GM12891 (cell line): ENCODE measurements at regions not wholly inside any gene's neighbourhood (a gene's known extent, or its start where the extent isn't known, plus 50 kb on each side); places are given as distances from the start of the nearest gene placed in this dataset.

Source experiments
- POLR2A ChIP-seq: IDR thresholded peaks from 2 replicates; pipeline ENCODE4 v1.6.1; 2011; ENCODE audit warnings: low read depth, low read length, control low read depth
- POLR2AphosphoS5 ChIP-seq: IDR thresholded peaks from 2 replicates; pipeline ENCODE4 v1.6.1; 2011; ENCODE audit warnings: low read depth, low read length, control low read depth

DNA sequence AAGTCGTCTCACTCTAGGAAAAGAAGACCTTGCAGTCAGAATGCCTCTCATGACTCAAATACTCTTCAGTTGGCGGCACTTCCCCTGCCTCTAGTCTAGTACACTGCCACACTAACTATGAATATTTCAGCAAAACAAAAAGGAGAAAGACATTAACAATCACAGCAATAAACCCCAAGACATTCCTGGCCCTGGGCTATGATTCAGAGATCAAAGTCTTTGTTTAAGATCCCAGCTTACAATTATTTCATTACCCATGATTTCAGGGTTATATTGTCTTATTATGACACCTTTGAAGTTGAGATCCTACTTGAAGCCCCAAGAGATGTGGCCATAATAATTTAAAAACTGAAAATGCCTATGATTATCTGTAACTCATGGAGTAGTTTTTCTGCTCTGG lies 597.5 kb downstream of the REEP3 start:
- no peak for TF ChIP-seq POLR2A
- TF ChIP-seq POLR2AphosphoS5 = no peak
